CD4-positive, alpha-beta T cell treated with Interleukin-10 for 1 hour (primary cell): ENCODE measurements at regions not wholly inside any gene's neighbourhood (a gene's known extent, or its start where the extent isn't known, plus 50 kb on each side); places are given as distances from the start of the nearest gene placed in this dataset.

Source experiments
- DNase-seq: peaks from one replicate; pipeline ENCODE4 v3.0.0-alpha.2; 2020

DNA sequence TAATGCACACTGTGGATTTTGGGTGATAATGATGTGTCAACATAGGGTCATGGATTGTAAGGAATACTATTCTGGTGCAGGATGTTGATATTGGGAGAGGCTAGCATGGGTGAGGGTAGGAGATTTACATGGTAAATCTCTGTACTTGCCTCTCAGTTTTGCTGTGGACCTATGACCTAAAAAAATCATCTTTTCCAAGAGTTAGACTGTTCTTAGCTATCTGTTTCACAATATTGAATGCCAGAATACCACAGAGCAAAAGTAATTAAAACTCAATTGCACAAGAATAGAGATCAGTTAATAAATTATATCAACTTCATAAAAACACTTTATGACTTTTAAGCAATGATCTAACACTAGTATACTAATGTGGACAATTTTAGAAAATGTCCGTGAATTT lies 651.6 kb downstream of the HTR1A start:
- DNase-seq = no peak

DNA sequence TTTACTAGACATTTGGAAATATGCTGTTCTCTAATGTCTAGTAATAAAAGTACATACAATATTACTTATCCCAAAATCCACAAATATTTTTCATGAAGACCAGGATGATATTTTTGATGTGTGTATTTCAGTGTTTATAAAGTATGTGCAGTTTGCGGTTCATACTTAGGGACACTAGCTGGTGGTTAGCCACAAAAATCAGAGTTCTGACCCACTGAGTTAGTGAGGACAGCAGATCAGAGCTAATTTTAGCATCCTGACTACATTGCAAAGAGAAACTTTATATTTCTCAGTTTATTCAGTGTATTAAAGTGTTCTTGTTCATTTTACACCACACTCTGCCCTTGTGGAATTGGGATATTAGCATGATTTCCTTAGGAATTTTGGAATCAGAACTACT lies 655.3 kb downstream of the HTR1A start:
- DNase-seq = no peak

DNA sequence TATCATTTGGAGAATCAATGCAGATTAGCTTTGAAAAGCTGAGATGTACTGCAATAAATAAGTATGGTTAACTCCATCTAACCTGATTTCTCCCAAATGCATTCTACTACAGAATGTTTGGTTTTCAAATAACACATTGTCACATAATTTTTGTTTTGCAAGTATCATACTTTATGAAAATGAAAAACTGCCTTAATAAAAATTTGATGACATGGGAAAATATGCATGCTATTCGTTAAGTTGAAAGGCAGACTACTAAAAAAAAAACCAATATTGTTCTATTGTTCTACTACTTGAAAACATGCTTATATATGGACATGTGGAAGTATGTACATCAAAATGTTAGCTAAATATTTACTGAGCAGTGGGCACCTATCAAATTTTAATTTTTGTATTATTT lies 668.9 kb downstream of the HTR1A start:
- no peak for DNase-seq

DNA sequence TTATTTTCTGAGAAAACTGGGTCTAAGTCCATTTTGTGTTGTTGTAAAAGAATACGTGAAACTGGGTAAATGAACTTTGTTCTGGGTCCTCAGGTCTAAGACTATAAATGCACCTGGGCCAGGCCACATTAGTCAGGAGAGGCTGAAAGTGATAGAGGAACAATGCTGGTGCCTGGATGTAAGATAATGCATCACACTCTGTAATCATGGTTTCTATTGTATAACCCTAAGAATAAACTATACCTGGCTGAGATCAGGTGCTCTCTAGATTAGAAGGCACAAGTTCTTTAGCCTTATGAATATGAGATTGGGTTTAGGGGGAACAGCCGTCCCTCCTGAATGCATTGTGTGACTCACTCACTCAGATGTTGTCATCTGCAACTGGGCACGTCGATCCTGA lies 675.5 kb downstream of the HTR1A start:
- no peak for DNase-seq

DNA sequence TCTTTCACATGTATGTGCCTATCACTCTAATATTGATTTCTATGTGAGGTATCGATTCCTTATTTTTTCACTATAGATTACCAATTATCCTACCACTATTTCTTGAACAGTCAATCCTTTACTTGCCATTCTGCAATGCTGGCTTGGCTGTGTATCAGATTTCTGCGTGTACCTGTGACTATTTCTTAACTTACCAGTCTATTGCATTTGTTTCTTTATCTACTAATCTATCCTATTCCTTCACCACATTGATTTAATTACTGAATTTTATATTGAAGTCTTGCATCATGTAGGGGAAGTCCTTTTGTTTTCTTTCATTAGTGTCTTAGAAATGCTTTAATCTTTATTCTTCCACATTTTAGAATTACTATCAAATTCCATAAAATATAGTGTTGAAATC lies 684.8 kb downstream of the LRRC70 start:
- DNase-seq = no peak

DNA sequence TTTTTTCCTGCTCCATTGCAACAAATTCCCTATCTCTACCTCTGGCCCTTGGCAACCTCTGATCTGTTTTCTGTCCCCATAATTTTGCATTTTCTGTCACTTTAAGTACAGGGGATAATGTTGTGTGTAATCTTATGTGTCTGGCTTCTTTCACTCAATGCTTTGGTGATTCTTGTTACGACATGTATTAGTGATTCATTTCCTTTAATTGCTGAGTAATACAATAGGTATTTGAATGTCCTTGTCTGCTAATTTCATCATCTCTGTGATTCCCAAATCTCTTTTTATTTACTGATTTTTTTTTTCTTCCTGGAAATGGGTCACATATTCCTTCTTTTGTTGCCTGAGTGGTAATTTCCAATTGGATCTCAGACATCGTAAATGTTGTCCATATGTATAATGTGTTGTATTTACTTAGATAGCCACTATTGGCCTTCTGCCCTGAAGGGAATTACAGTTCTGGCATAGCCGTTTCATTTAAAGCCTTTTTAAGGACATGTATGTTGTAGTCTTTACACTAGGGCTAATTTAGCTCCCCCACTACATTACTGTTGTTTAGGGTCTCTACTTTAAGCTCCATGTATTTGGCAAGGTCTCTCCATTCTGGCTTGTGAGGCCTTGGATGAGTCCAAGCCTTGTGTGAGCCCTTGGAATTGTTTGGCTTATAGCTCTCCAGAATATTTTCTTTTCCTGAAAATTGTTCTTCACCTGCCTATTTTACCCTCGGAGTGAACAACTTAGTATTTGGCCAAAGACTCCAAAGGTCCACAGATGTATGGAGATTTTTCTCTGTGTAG lies 683.8 kb downstream of the LRRC70 start:
- no peak for DNase-seq

DNA sequence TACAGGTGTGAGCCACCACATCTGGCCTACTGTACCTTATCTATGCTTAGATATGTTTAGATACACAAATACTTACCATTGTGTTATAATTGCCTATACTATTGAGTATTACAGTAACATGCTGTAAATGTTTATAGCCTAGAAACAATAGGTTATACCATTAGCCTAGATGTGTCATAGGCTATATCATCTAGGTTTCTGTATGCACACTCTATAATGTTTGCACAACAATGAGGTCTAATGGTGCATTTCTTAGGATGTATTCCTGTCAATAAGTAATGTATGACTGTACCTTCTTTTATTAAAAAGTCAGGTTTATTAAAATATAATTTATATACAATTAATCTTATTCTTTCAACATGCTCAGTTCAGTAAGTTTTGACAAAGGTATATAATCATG lies 683.1 kb downstream of the LRRC70 start:
- DNase-seq = no peak

DNA sequence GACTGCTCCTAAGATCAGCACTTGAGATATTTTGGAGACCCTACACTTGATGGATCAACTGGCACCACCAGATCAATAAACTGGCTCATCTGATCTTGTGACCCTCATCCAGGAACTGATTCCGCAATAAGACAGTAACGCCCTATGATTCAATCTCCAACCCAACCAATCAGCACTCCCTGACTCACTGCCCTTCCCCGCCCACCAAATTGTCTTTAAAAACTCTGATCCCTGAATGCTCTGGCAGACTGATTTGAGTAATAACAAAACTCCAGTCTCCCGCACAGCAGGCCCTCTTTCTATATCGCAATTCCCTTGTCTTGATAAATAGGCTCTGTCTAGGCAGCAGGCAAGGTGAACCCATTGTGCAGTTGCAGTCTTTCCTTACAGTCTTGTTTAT lies 677.0 kb downstream of the LRRC70 start:
- DNase-seq = no peak

DNA sequence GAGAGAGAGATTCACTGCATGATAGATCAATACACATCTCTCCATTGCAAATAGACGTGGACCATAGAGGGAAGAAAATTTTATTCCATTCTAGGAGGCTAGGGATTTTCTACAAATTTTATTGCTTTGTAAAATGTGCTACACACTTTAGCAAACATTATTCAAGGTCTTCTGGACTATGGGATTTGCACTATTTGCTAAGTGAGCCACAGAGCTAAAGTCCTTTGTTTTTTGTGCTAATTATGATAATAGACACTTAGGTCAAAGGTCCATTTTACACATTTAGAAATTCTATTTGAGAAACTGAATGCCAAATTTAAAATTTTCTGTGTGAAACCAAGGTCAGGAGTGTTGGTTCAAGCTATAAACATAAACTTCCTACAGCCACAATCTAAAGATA lies 672.3 kb downstream of the LRRC70 start:
- no peak for DNase-seq

DNA sequence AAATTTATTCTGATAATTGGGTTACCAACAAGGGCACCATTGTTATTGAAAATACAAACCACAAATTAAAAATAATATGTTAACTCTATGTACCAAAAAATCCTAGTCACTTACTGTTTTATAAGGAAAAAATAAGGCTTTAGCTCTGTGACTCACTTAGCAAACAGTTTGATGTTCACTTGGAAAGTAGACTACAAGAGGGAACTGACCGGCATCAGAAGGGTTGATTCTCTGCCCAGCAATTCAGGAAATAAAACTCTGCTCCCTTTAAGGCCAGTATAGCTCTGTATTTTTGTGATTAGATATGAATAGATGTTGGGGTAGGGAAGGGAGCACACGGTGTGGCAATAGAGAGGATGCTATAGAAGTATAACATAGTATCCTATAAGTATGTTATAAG lies 671.3 kb downstream of the LRRC70 start:
- DNase-seq = no peak

DNA sequence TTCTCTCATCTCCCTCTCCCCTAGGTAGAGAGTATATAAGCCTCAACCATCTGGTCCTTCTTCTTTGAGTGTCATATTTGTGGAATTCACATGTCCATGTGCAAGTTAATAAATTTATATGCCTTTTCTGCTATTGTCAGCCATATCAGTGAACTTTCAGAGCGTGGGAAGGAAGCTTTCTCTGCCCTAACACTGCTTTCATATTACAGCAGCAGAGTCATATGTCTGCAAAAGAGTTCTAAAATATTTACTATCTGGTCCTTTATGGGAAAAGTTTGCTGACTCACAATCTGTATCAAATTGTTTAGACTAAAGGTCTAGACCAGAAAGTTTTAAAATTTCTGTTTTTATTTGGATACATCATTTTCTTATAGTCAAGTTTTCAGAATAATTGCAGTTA lies 669.0 kb downstream of the LRRC70 start:
- DNase-seq = no peak

DNA sequence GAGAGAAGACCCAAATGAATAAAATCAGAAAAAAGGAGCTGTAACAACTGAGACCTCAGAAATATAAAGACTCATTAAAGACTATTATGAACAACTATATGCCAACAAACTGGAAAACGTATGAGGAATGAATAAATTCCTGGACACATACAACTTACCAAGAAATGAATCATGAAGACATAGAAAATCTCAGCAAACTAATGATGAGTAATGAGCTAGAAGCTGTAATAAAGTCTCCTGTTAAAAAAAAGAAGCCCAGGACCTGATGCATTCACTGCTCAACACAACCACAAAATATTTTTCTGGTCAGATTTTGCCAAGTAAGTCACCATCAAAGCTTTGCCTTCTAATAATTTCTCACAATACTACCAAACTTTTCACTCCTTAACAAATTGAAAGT lies 666.7 kb downstream of the LRRC70 start:
- DNase-seq = no peak

DNA sequence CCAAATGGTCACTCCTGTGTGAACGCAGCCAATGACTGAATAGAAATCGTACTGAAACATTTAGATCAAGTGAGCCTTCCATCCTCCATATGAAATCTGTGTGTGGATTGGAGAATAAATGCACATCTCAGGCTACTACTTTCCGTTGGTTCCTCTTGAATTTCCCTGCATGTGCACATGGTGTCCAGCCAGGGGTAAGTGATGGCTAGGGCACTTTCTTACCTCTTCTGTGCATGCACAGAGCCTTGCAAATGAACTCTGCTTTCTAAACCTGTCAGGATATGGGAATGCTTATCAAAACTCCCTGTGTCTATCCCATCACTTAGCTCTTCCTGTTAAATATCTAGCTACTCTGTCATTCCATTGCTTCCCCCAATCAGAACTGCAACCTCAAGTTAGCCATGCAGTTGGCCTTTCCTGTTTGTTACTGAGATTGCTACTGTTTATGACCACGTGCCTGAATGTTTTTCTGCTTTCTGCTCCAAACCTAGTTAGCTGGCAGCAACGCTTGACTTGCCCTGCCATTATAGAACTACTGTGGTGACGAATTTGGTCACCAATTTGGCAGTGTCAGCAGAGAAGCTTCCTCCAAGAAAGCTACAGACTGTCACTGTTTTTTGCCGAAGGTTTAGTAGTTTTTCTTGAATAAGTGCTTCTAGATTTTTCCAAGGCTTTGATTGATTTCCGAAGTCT lies 661.6 kb downstream of the LRRC70 start:
- DNase-seq = no peak

DNA sequence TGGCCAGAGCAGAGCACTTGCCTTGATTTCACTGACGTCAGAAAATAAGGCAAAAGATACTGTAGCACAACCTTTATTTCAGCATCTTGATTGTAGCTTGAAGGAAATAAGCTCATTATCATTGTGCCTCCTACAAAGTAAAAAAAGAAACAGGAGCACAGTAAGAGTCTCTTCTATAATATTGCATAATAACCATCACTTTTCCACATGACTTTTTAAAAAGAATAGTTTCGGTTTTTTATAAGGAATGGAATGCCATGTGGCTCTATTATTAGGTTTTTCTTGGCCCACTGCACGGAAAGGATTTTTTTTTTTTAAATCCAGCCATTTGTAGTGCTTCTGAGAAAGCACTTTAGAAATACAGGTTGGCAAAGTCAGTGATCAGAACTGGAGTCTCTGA lies 655.3 kb downstream of the LRRC70 start:
- DNase-seq = no peak

DNA sequence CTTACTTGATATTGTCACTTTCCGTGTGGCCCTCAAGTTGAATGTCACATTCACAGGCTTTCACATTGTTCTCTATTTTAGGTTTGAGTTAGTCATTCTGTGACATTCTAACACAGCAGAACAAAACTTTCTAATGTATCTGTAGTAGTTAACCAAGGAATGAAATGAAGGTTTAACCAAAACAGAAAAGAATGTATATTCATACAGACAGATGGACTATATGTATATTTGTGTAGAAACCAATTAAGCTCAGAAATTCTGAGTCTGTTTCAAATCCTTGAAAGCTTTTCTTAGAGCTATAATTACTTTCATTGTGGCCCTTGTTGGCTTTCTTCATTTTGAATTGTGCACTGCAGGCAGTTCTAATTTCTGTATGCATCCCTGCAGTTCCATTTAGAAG lies 654.7 kb downstream of the LRRC70 start:
- DNase-seq = no peak

DNA sequence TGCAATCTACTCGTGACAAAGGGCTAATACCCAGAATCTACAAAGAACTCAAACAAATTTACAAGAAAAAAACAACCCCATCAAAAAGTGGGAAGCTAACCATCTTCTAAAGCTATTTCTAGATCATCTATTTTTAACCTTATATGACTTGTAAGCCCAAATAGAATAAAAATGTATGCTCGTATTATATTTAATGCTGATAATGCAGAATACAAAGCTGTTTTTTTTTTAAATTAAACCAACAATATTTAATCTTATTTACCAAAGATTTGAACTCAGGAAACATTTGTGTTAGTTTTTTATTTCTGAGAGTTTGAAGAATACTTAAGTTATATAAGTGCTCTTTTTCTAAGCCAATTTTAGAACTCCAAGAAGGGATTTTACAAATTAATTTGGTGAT lies 652.1 kb downstream of the LRRC70 start:
- no peak for DNase-seq

DNA sequence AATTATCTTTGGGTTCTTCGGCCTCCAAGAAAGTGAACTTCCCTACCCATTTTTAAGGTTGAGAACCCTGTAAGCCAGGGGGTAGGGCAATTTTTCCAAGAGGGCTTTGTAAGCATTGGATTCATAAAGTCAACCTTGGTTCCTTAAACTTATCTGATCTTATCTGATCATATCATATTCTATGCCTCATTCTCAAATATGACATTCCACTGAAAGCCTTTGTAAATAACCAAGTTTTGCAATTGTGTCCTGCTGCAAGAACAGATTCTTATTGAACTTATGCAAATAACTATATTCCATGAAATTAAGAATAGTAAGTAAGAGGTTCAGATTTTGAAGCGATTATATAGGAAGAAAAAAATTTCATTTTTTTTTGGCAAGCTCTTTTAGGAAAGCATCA lies 649.5 kb downstream of the LRRC70 start:
- DNase-seq = no peak

DNA sequence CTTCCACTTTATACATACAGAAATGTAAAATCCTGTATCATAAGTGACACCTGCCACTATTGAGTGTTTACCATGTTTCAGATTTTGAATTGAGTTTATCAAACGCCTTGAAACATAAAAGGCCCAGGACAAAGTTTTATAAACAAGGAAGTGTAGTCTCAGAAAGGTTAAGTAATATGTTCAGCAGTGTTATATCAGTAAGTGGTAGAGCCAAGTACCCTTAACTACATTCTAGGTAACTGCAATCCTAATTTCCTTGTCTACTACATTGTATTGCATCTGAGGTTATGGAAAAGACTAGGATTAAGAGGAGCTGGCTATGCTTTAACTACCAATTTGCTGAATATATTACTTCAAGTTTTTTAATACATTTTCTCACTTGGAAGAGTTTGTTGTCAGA lies 641.6 kb downstream of the LRRC70 start:
- no peak for DNase-seq

DNA sequence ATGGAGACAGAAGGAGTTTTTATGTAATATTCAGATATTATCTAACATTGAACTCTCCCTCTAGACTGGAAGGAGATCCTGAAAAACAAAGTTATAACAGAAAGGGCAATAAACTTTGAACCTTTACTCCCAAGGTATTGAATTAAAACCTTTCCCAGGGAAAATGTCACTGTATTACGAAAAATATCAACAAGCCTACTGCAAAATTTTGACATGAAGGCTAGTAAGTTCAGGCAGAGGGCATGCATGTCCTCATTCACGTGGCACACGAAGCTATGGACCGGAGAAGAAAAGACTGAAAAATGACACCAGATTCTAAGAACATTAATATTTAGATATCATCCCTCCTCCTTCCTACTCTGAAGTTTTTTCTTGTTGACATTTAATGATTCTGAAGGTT lies 638.8 kb downstream of the LRRC70 start:
- no peak for DNase-seq

DNA sequence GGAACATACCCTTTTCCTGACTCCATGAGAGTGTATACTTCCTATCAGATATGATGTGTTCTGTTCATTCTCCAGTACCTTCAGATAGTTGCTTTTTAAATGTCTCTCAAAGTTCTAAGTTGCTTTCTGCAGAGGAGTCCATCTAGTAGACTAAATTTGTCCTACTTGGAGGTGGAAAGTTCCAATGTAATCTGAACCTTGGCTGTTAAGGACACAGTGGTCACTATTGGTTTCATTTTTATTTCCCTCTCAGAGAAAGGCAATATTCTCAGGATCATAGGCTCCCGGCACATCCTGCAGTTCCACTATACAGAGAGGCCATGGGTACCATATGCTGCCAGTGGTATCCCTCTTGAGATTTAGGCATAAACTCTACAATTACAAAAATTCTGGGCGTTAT lies 634.6 kb downstream of the LRRC70 start:
- no peak for DNase-seq

DNA sequence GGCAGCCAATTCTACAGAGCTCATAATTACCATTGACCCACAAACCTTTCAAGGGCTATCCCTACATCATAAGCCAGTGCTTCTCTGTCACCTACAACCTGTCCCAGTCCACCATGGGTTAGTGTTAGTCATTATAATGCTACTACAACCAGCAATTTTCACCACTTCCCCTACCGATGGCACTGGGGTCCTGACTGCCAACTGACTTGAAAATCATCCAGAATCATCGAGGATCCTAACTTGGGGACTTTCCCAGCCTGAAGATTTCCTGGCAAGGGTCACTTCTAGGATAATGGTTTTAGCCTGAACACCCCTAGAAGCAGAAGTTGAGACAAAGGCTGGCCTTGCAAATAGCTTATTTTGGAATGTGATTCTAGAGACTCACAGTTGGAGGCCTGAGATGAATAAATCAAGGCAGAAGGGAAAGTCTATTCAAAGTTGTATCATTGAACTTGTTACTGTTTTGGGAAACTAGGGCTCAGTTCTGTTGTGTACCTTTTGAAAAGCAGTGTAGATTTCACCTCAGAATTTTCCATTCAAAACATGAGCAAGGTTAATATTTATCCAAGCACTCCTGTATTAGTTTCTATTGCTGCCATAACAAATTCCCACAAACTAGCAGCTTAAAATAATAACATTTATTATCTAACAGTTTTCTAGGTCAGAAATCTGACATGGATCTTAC lies 633.0 kb downstream of the LRRC70 start:
- DNase-seq = no peak

DNA sequence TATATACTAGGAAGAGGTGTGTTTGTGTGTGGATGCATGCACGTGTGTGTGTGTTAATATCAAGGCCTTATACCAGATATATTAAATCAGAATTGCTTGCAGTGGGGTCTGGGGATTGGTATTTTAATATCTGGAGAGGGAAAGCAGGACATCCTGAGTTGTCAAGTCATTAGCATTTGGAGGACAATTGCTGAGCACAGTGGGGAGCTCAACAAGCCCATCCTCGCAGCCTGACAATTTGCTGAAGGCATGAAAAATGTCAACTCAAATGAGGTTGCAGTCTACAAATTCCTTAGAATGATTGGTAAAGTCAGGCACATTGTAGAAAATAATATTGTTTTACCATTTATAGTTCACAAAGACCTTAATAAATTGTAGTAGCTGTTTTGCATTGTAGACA lies 627.4 kb downstream of the LRRC70 start:
- no peak for DNase-seq

DNA sequence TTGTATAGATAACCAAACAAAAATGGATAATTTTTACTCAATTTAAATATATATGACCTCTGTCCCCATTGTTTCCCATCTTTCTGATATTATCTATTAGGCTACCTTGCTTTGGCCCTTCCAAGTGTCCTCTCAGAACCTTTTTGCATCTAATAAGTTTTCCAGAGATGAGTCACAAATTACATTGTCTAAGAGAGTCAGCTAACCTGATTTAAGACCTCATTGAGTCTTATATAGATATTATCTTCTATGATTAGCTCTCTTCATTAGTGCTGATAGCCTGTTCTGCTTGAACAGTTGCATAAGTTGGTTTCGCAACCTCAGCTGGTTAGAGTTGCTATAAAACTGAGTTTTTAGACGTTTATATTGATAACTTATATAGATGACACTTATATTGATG lies 623.1 kb downstream of the LRRC70 start:
- DNase-seq = no peak

DNA sequence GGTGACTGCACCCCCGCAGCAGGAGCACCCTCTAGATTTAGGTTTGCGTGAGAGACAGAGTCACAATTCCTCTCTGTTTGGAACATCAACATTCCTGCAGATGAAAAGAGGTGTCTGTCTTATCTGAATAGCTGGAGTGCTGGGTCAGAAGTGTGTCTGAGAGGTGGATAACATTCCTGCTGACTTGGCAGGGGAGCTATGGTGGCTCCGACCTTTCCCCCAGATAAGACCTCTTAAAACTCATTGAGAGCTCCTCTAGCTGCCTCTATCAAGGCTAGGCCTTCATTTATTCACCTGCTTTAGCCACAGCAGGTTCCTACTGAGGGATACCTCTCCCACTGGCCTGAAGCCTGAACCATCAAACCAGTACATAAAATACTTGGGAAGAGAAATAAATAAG lies 615.5 kb downstream of the LRRC70 start:
- no peak for DNase-seq
